ENCODE measurements at regions not wholly inside any gene's neighbourhood (a gene's known extent, or its start where the extent isn't known, plus 50 kb on each side); places are given as distances from the start of the nearest gene placed in this dataset.

DNA sequence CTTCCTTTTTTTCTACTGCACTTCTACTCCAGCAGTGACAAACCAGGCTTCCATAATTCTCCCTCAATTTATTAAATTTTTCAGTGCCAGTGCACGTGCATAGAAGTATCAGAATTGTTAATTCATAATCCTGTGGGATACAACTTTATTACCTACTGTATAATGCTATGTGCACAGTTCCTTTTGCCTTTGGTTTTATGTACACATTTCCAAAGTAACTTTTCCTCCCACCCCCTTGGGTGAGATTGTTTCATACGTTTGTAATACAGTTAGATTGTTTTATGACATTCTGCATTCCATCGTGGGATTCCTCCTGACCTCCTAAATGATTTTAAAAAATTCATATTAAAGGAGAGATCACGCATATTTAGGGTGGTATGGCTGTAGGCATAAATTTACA lies 128.1 kb downstream of the TTC6 start:
- Mint-ChIP-seq H3K27ac (no peak overlapping the region), H3K4me1 (ENCODE audit: low read depth) (peaks cover 6% of the 10 kb centered on the region; the same call in 1 of the 2 replicates), H3K9me3 (no peaks in the 10 kb centered on the region), H3K27me3 (ENCODE audit: insufficient read depth) (no peaks in the 10 kb centered on the region), H3K36me3 (ENCODE audit: low read depth) (no peaks in the 10 kb centered on the region), H3K4me3 (no peak overlapping the region)
- TF ChIP-seq, protein P1, sequence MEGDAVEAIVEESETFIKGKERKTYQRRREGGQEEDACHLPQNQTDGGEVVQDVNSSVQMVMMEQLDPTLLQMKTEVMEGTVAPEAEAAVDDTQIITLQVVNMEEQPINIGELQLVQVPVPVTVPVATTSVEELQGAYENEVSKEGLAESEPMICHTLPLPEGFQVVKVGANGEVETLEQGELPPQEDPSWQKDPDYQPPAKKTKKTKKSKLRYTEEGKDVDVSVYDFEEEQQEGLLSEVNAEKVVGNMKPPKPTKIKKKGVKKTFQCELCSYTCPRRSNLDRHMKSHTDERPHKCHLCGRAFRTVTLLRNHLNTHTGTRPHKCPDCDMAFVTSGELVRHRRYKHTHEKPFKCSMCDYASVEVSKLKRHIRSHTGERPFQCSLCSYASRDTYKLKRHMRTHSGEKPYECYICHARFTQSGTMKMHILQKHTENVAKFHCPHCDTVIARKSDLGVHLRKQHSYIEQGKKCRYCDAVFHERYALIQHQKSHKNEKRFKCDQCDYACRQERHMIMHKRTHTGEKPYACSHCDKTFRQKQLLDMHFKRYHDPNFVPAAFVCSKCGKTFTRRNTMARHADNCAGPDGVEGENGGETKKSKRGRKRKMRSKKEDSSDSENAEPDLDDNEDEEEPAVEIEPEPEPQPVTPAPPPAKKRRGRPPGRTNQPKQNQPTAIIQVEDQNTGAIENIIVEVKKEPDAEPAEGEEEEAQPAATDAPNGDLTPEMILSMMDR (IDR thresholded peaks at IDR 0.05), result no peak
- DNase-seq, result no peak

DNA sequence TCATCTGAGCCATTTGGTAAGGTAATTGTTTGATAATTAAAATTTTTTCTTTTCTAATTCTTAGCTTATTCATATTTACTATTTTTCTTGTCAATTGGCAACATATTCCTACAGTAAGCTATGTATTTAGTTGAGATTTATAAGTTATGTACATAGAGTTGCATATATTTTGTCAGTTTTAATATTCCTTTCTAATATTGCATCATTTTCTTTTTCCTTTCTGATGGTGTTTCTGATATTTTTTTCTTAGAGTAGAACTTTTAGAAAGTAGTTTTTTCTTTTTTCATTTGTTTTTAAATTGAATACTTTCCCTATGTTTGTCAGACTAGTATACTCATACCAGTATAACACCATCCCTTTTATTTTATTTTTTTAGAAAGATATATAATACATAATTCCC lies 131.3 kb downstream of the TTC6 start:
- Mint-ChIP-seq H3K9me3 (no peaks in the 10 kb centered on the region), H3K4me1 (ENCODE audit: low read depth) (peaks cover 5% of the 10 kb centered on the region; the same call in 1 of the 2 replicates), H3K4me3 (no peak overlapping the region), H3K27ac (no peak overlapping the region), H3K27me3 (ENCODE audit: insufficient read depth) (no peaks in the 10 kb centered on the region), H3K36me3 (ENCODE audit: low read depth) (no peaks in the 10 kb centered on the region)
- TF ChIP-seq, protein P1 (IDR thresholded peaks at IDR 0.05), result no peak
- DNase-seq, result no peak

DNA sequence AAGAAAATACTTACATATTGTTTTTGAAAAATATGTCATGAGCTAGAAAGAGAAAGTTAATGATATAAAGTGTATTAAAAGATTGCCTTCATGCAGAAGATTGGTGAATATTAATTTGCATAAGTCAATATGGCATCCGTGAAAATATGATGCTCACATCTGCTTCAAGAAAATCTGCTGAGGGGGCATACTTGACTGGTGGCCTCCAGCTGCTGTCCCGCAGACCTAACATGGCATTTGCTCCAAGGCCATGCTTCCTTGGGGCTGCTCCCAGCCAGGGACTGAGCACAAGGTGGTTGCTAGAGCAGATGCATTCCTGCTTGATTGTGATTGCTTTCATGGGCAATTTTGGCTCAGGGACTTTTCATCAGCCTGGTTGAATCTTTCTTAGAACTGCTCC lies 133.8 kb downstream of the TTC6 start:
- Mint-ChIP-seq H3K4me3 (no peak overlapping the region), H3K9me3 (no peaks in the 10 kb centered on the region), H3K27ac (no peak overlapping the region), H3K36me3 (ENCODE audit: low read depth) (no peaks in the 10 kb centered on the region), H3K27me3 (ENCODE audit: insufficient read depth) (no peaks in the 10 kb centered on the region; the same call in 1 of the 2 replicates), H3K4me1 (ENCODE audit: low read depth) (no peaks in the 10 kb centered on the region)
- DNase-seq, result no peak
- TF ChIP-seq, protein P1 (IDR thresholded peaks at IDR 0.05), result no peak

DNA sequence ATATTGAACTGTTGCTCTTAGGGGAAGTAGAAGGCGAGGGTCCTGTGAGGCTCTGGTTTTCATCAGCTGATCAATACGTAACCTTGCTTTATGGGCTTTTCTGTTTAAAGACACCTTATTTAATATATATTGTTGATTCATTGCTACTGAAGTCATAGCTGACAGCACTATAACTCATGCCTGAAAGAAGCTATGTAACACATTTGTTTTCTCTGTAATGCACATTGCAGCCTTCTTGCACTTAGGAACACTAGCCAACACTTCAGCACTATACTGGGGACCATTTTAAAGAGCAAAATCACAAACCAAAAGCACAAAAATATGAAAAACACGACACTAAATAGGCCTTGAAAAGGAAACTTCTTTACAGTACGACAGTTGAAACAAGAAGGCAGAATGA lies 135.7 kb downstream of the TTC6 start:
- H3K27me3 Mint-ChIP-seq (ENCODE audit: insufficient read depth), result no peaks in the 10 kb centered on the region; the same call in 1 of the 2 replicates
- H3K4me3 Mint-ChIP-seq, result no peak overlapping the region
- TF ChIP-seq, protein P1 (IDR thresholded peaks at IDR 0.05), result no peak
- H3K4me1 Mint-ChIP-seq (ENCODE audit: low read depth), result no peaks in the 10 kb centered on the region
- no peak overlapping the region for H3K27ac Mint-ChIP-seq
- H3K36me3 Mint-ChIP-seq (ENCODE audit: low read depth), result no peaks in the 10 kb centered on the region
- H3K9me3 Mint-ChIP-seq, result no peaks in the 10 kb centered on the region
- DNase-seq, result no peak

DNA sequence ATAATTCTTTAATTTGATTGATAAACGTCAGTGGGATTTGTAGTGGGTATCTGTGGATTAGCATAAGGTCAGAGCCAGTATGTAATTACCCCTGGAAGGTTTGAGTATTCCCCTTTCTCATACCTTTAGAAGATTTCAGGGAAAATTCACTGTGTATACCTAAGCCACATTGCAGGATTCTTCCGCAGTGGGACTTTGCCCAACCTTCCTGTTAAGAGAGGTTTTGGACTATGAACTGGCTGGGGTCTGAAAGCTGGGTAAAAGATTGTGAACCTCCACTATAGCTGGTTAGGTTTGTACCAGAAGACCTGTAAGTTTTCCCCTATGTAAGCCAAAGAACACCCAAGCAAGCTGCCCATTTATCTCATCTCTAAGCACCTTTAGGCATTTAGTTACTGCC lies 150.2 kb downstream of the TTC6 start:
- Mint-ChIP-seq H3K4me3 (no peak overlapping the region), H3K36me3 (ENCODE audit: low read depth) (no peaks in the 10 kb centered on the region), H3K27me3 (ENCODE audit: insufficient read depth) (peaks cover 1% of the 10 kb centered on the region), H3K9me3 (no peaks in the 10 kb centered on the region), H3K27ac (no peak overlapping the region), H3K4me1 (ENCODE audit: low read depth) (no peaks in the 10 kb centered on the region)
- TF ChIP-seq, protein P1 (IDR thresholded peaks at IDR 0.05), result no peak
- no peak for DNase-seq
